Urinary bladder (tissue), 3 donors: ENCODE measurements at regions not wholly inside any gene's neighbourhood (a gene's known extent, or its start where the extent isn't known, plus 50 kb on each side); places are given as distances from the start of the nearest gene placed in this dataset.

Experiments
- DNase-seq: peaks from one replicate; pipeline ENCODE4 v3.0.0-alpha.2; 2015; ENCODE audit errors: extremely low spot score
- H3K27ac ChIP-seq: one replicate; pipeline ENCODE4 v1.5.1; 2013; ENCODE audit warnings: low read depth, mild to moderate bottlenecking, moderate library complexity
- H3K36me3 ChIP-seq: one replicate; pipeline ENCODE4 v1.6.1; 2013; ENCODE audit warnings: mild to moderate bottlenecking, moderate library complexity; ENCODE audit not compliant: insufficient read depth
- H3K4me1 ChIP-seq: one replicate; pipeline ENCODE4 v1.6.1; 2013; ENCODE audit warnings: mild to moderate bottlenecking, moderate library complexity; ENCODE audit not compliant: insufficient read depth
- H3K4me3 ChIP-seq: one replicate; pipeline ENCODE4 v1.5.1; 2013; ENCODE audit warnings: low read depth, low read length
- WGBS: extraction: QIAGEN DNeasy Blood & Tissue Kit; methylation state at CpG from one replicate; pipeline ENCODE4 v1.1.7; 2013; 5-methylcytosine and 5-hydroxymethylcytosine counted together
- donor health status: healthy with polysubstance abuse.
- donor health status: healthy.

- no peak overlapping the region for H3K4me3 ChIP-seq
- no peaks in the 10 kb centered on the region for H3K4me1 ChIP-seq
- H3K27ac ChIP-seq, result no peak overlapping the region
- WGBS, result 49% methylated on average over 14 of the region's 14 CpGs
- no peaks in the 10 kb centered on the region for H3K36me3 ChIP-seq
- DNase-seq, result no peak
Measured at GRCh38 chr4:3861720-3862639, 95.8 kb downstream of the ADRA2C start.

- 21% methylated on average over 23 of the region's 23 CpGs for WGBS
- no peak for DNase-seq
- H3K36me3 ChIP-seq, result no peaks in the 10 kb centered on the region
- H3K27ac ChIP-seq, result no peak overlapping the region
- no peaks in the 10 kb centered on the region for H3K4me1 ChIP-seq
- no peak overlapping the region for H3K4me3 ChIP-seq
Measured at GRCh38 chr4:3862640-3863420, 96.6 kb downstream of the ADRA2C start.

GRCh38 chr4:3863841-3864741 is 97.9 kb downstream of the ADRA2C start:
- Histone ChIP-seq H3K4me1 (no peaks in the 10 kb centered on the region), H3K36me3 (no peaks in the 10 kb centered on the region), H3K4me3 (no peak overlapping the region), H3K27ac (no peak overlapping the region)
- no peak for DNase-seq
- WGBS, result 67% methylated on average over 33 of the region's 33 CpGs

- DNase-seq, result no peak
- Histone ChIP-seq H3K36me3 (no peaks in the 10 kb centered on the region), H3K4me1 (no peaks in the 10 kb centered on the region), H3K27ac (no peak overlapping the region), H3K4me3 (no peak overlapping the region)
- 68% methylated on average over 28 of the region's 28 CpGs for WGBS
Measured at GRCh38 chr4:3864742-3865721, 98.8 kb downstream of the ADRA2C start.

- WGBS, result 86% methylated on average over 24 of the region's 24 CpGs
- Histone ChIP-seq H3K36me3 (no peaks in the 10 kb centered on the region), H3K4me3 (no peak overlapping the region), H3K27ac (no peak overlapping the region), H3K4me1 (no peaks in the 10 kb centered on the region)
- DNase-seq, result no peak
Measured at GRCh38 chr4:3865986-3866812, 100.0 kb downstream of the ADRA2C start.

GRCh38 chr4:3866813-3867129 is 100.6 kb downstream of the ADRA2C start:
- Histone ChIP-seq H3K36me3 (no peaks in the 10 kb centered on the region), H3K4me3 (no peak overlapping the region), H3K27ac (no peak overlapping the region), H3K4me1 (no peaks in the 10 kb centered on the region)
- no peak for DNase-seq
- 82% methylated on average over 9 of the region's 9 CpGs for WGBS

- Histone ChIP-seq H3K27ac (no peak overlapping the region), H3K36me3 (no peaks in the 10 kb centered on the region), H3K4me3 (no peak overlapping the region), H3K4me1 (peaks cover 2% of the 10 kb centered on the region)
- 89% methylated on average over 16 of the region's 16 CpGs for WGBS
- no peak for DNase-seq
Measured at GRCh38 chr4:3867403-3868100, 101.4 kb downstream of the ADRA2C start.

- H3K27ac ChIP-seq, result no peak overlapping the region
- peaks cover 2% of the 10 kb centered on the region for H3K4me1 ChIP-seq
- no peaks in the 10 kb centered on the region for H3K36me3 ChIP-seq
- DNase-seq, result no peak
- no peak overlapping the region for H3K4me3 ChIP-seq
- 71% methylated on average over 22 of the region's 22 CpGs for WGBS
Measured at GRCh38 chr4:3868211-3869173, 102.3 kb downstream of the ADRA2C start.

GRCh38 chr4:3869174-3869572 is 103.0 kb downstream of the ADRA2C start:
- Histone ChIP-seq H3K36me3 (no peaks in the 10 kb centered on the region), H3K27ac (no peak overlapping the region), H3K4me3 (no peak overlapping the region), H3K4me1 (peaks cover 2% of the 10 kb centered on the region)
- 83% methylated on average over 7 of the region's 7 CpGs for WGBS
- DNase-seq, result no peak

GRCh38 chr4:3869661-3870566 is 103.7 kb downstream of the ADRA2C start:
- WGBS, result 69% methylated on average over 22 of the region's 22 CpGs
- no peak overlapping the region for H3K4me3 ChIP-seq

More at GRCh38 chr4:3869661-3870566, 103.7 kb downstream of the ADRA2C start:
- Histone ChIP-seq H3K4me1 (peaks cover 2% of the 10 kb centered on the region), H3K36me3 (no peaks in the 10 kb centered on the region), H3K27ac (no peak overlapping the region)
- DNase-seq, result no peak
